K562 (cell line): ENCODE measurements at regions not wholly inside any gene's neighbourhood (a gene's known extent, or its start where the extent isn't known, plus 50 kb on each side); places are given as distances from the start of the nearest gene placed in this dataset.

Experiments used
- CTCF ChIP-seq, 3 experiments: IDR thresholded peaks in 2 of 3; conservative IDR thresholded peaks in 1 of 3; 2 replicates each; pipeline ENCODE4 v1.5.1; 2011 to 2012; ENCODE audit warnings: low read length in 3 of 3, mild to moderate bottlenecking in 3 of 3, control low read depth in 2 of 3, improper control_type of control experiment in 1 of 3, inconsistent platforms in 1 of 3, low read depth in 1 of 3, mixed read lengths in 1 of 3, moderate library complexity in 1 of 3; ENCODE audit not compliant: insufficient read depth in 2 of 3
- KDM5B ChIP-seq: fragments of 200-600 bp; sonication (generic); IDR thresholded peaks from 2 replicates; pipeline ENCODE4 v1.6.1; 2012; ENCODE audit warnings: low read depth, mild to moderate bottlenecking, moderate library complexity, low read length, control low read depth, inconsistent platforms; ENCODE audit not compliant: insufficient replicate concordance
- XRCC4 ChIP-seq: IDR thresholded peaks from one replicate; pipeline ENCODE4 v1.6.1; 2011; ENCODE audit not compliant: insufficient read depth, insufficient read length; ENCODE audit errors: extremely low read depth
- ZNF239 ChIP-seq: fragments of 250-450 bp; sonication (Bioruptor Pico); IDR thresholded peaks from 2 replicates; pipeline ENCODE4 v1.4.0; 2020; ENCODE audit warnings: mild to moderate bottlenecking
- ZNF24 ChIP-seq: fragments of 450-650 bp; IDR thresholded peaks from 2 replicates; pipeline ENCODE4 v1.6.1; 2016
- ZNF431 ChIP-seq: sonication (generic); formaldehyde crosslinking; IDR thresholded peaks from 2 replicates; pipeline ENCODE4 v1.8.0; 2022; ENCODE audit warnings: mild to moderate bottlenecking, missing genetic modification reagents
- ZNF551 ChIP-seq: fragments of 250-450 bp; sonication (Bioruptor Pico); IDR thresholded peaks from 2 replicates; pipeline ENCODE4 v1.5.0; 2021; ENCODE audit warnings: mild to moderate bottlenecking, moderate library complexity

- TF ChIP-seq XRCC4, result no peak
- TF ChIP-seq ZNF24, result no peak
- no peak for TF ChIP-seq ZNF551 (CRISPR knock-in tag)
- TF ChIP-seq ZNF431 (CRISPR knock-in tag), result no peak
- no peak for TF ChIP-seq ZNF239
- TF ChIP-seq CTCF (IDR thresholded peaks at IDR 0.05 in 2 of 3, conservative IDR thresholded peaks at IDR 0.05 in 1 of 3; ENCODE audit: insufficient read depth in 2 of 3, low read depth in 1 of 3, low read length in 3 of 3), result no peak
- TF ChIP-seq KDM5B, result no peak
These were observed 1631.2 kb upstream of the ACVR2A start for GRCh38 chr2:146213674-146214073.
